GM23248 (cell line): ENCODE measurements at regions not wholly inside any gene's neighbourhood (a gene's known extent, or its start where the extent isn't known, plus 50 kb on each side); places are given as distances from the start of the nearest gene placed in this dataset.

ENCODE experiments used
- DNase-seq: peaks from one replicate; pipeline ENCODE4 v3.0.0-alpha.2; 2015
- H2AFZ ChIP-seq: fragments of 200-600 bp; sonication (generic); 2 replicates; pipeline ENCODE4 v1.6.1; 2016; ENCODE audit warnings: antibody characterized with exemption
- H3F3A ChIP-seq: fragments of 200-600 bp; sonication (generic); 2 replicates; pipeline ENCODE4 v1.6.1; 2016; ENCODE audit warnings: mild to moderate bottlenecking, antibody characterized with exemption, mixed run types; ENCODE audit not compliant: insufficient read depth
- H3K27ac ChIP-seq: fragments of 200-600 bp; sonication (generic); 2 replicates; pipeline ENCODE4 v1.5.1; 2016; ENCODE audit warnings: mild to moderate bottlenecking
- H3K27me3 ChIP-seq: fragments of 200-600 bp; sonication (generic); replicated peaks from 2 replicates; pipeline ENCODE4 v1.6.1; 2016; ENCODE audit warnings: mild to moderate bottlenecking; ENCODE audit not compliant: insufficient read depth
- H3K36me3 ChIP-seq: fragments of 200-600 bp; sonication (generic); 2 replicates; pipeline ENCODE4 v1.6.1; 2016; ENCODE audit warnings: low read depth, mild to moderate bottlenecking
- H3K4me1 ChIP-seq: fragments of 200-600 bp; sonication (generic); 2 replicates; pipeline ENCODE4 v1.6.1; 2016; ENCODE audit warnings: mild to moderate bottlenecking; ENCODE audit not compliant: insufficient read depth
- H3K4me2 ChIP-seq: fragments of 200-600 bp; sonication (generic); one replicate; pipeline ENCODE4 v1.6.1; 2016; ENCODE audit warnings: mild to moderate bottlenecking; ENCODE audit not compliant: unreplicated experiment
- H3K4me3 ChIP-seq: fragments of 200-600 bp; sonication (generic); 2 replicates; pipeline ENCODE4 v1.5.1; 2016; ENCODE audit warnings: mild to moderate bottlenecking
- H3K79me2 ChIP-seq: fragments of 200-600 bp; sonication (generic); 2 replicates; pipeline ENCODE4 v1.6.1; 2016; ENCODE audit warnings: mild to moderate bottlenecking; ENCODE audit not compliant: insufficient read depth
- H3K9ac ChIP-seq: fragments of 200-600 bp; sonication (generic); 2 replicates; pipeline ENCODE4 v1.6.1; 2016; ENCODE audit warnings: mild to moderate bottlenecking
- H3K9me2 ChIP-seq: fragments of 200-600 bp; sonication (generic); 2 replicates; pipeline ENCODE4 v1.6.1; 2016; ENCODE audit warnings: mixed run types, mild to moderate bottlenecking, moderate library complexity; ENCODE audit not compliant: insufficient read depth
- H3K9me3 ChIP-seq: fragments of 200-600 bp; sonication (generic); one replicate; pipeline ENCODE4 v1.6.1; 2017; ENCODE audit warnings: low read depth
- H4K20me1 ChIP-seq: fragments of 200-600 bp; sonication (generic); 2 replicates; pipeline ENCODE4 v1.6.0; 2016; ENCODE audit not compliant: insufficient read depth
- EZH2 ChIP-seq: fragments of 200-600 bp; sonication (generic); IDR thresholded peaks from 2 replicates; pipeline ENCODE4 v1.6.1; 2018; ENCODE audit warnings: antibody characterized with exemption, mild to moderate bottlenecking; ENCODE audit not compliant: insufficient read depth, poor library complexity, severe bottlenecking
- EZH2phosphoT487 ChIP-seq: fragments of 200-600 bp; sonication (generic); IDR thresholded peaks from 2 replicates; pipeline ENCODE4 v1.6.1; 2018; ENCODE audit warnings: antibody characterized with exemption, moderate library complexity, mild to moderate bottlenecking, low read depth; ENCODE audit not compliant: insufficient read depth
- WGBS, 2 experiments: methylation state at CpG; one replicate each; pipeline ENCODE4 v1.1.6; 2015 to 2017; ENCODE audit warnings: low lambda C conversion rate in 2 of 2, low coverage in 1 of 2; ENCODE audit errors: missing lambda C conversion rate in 2 of 2; 5-methylcytosine and 5-hydroxymethylcytosine counted together
- in situ Hi-C: fragments of 300-500 bp; cut with MboI; formaldehyde crosslinking; loops from 2 replicates; pipeline ENCODE4 v1.15.0; 2020

GRCh38 chr2:217357886-217358620 is 498.2 kb upstream of the TNP1 start:
- H3K27me3 ChIP-seq: no peaks in the 10 kb centered on the region
- peaks cover 16% of the 10 kb centered on the region; the same call in 1 of the 2 replicates for H3F3A ChIP-seq
- no peak overlapping the region for H3K27ac ChIP-seq
- DNase-seq: no peak
- H2AFZ ChIP-seq: no peak overlapping the region
- peaks cover 38% of the 10 kb centered on the region for H3K4me1 ChIP-seq
- no peaks in the 10 kb centered on the region for H3K9me3 ChIP-seq
- H3K9ac ChIP-seq: no peak overlapping the region
- in situ Hi-C loops: no loop called here
- H3K4me2 ChIP-seq: no peak overlapping the region
- H3K79me2 ChIP-seq: no peaks in the 10 kb centered on the region
- H3K36me3 ChIP-seq: no peaks in the 10 kb centered on the region
- no peak overlapping the region for H3K4me3 ChIP-seq
- no peaks in the 10 kb centered on the region for H4K20me1 ChIP-seq
- TF ChIP-seq EZH2 (no peak), EZH2phosphoT487 (no peak)
- 91 to 92% methylated on average over 7 to 8 of the region's 8 CpGs for WGBS, 2 experiments
- H3K9me2 ChIP-seq: no peaks in the 10 kb centered on the region

- no peak for TF ChIP-seq EZH2
- 12 to 17% methylated on average over 7 of the region's 7 CpGs for WGBS, 2 experiments
- peak overlapping the region; percentile 74 for H2AFZ ChIP-seq
- peak; percentile 53 for DNase-seq
- in situ Hi-C loops: no loop called here
- no peaks in the 10 kb centered on the region for H4K20me1 ChIP-seq
- peak overlapping the region; percentile 12; the same call in 1 of the 2 replicates for H3K4me3 ChIP-seq
- H3K4me2 ChIP-seq: peak overlapping the region; percentile 57
- peaks cover 16% of the 10 kb centered on the region; the same call in 1 of the 2 replicates for H3F3A ChIP-seq
- H3K27me3 ChIP-seq: no peaks in the 10 kb centered on the region
- H3K4me1 ChIP-seq: peaks cover 30% of the 10 kb centered on the region
- H3K9me2 ChIP-seq: no peaks in the 10 kb centered on the region
- H3K9ac ChIP-seq: no peak overlapping the region
- no peaks in the 10 kb centered on the region for H3K36me3 ChIP-seq
- H3K27ac ChIP-seq: 0 out of 2 replicates have a peak overlapping the region, but pooled peaks have one; percentile 7
- no peaks in the 10 kb centered on the region for H3K9me3 ChIP-seq
- H3K79me2 ChIP-seq: no peaks in the 10 kb centered on the region
These were observed 496.9 kb upstream of the TNP1 start for GRCh38 chr2:217356781-217357180.

DNA sequence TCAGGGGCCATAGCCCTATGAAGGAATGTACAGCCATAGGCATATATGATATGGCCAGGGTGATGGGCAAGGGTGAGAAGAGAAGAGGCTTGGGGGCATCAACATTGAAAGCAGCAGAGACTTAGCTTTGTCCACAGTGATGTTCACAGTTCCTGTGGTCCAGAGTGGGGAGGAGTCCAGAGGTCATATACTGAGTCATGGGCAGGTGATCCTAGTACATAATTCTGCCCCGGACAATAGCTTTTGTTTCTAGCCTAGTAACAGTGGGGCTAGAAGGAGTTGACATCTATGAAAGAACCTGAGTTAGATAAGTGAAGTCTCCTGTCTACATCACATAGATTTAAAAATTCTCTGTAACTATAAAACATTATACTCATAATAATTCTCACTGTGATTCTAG is 496.3 kb upstream of the TNP1 start:
- TF ChIP-seq EZH2phosphoT487 (no peak), EZH2 (no peak)
- H3K27me3 ChIP-seq: no peaks in the 10 kb centered on the region
- peaks cover 24% of the 10 kb centered on the region for H3K4me1 ChIP-seq
- no peak overlapping the region for H3K9ac ChIP-seq
- H3K4me3 ChIP-seq: no peak overlapping the region
- no peak for DNase-seq
- no peaks in the 10 kb centered on the region for H3K79me2 ChIP-seq
- H3K36me3 ChIP-seq: no peaks in the 10 kb centered on the region
- in situ Hi-C loops: no loop called here
- peaks cover 11% of the 10 kb centered on the region; the same call in 1 of the 2 replicates for H3F3A ChIP-seq
- 92 to 94% methylated on average over 1 of the region's 1 CpG for WGBS, 2 experiments
- no peak overlapping the region for H3K27ac ChIP-seq
- no peaks in the 10 kb centered on the region for H3K9me3 ChIP-seq
- H3K9me2 ChIP-seq: no peaks in the 10 kb centered on the region
- no peak overlapping the region for H3K4me2 ChIP-seq
- no peaks in the 10 kb centered on the region for H4K20me1 ChIP-seq
- H2AFZ ChIP-seq: no peak overlapping the region; the same call in 1 of the 2 replicates

GRCh38 chr2:217353591-217353990 is 493.7 kb upstream of the TNP1 start:
- Histone ChIP-seq H3K9ac (no peak overlapping the region), H3K36me3 (no peaks in the 10 kb centered on the region), H3K4me3 (no peak overlapping the region), H3K27ac (no peak overlapping the region), H4K20me1 (no peaks in the 10 kb centered on the region), H2AFZ (no peak overlapping the region), H3K9me2 (no peaks in the 10 kb centered on the region), H3F3A (no peaks in the 10 kb centered on the region), H3K4me1 (peaks cover 12% of the 10 kb centered on the region; the same call in 1 of the 2 replicates), H3K27me3 (no peaks in the 10 kb centered on the region), H3K9me3 (no peaks in the 10 kb centered on the region), H3K79me2 (no peaks in the 10 kb centered on the region), H3K4me2 (no peak overlapping the region)
- TF ChIP-seq EZH2phosphoT487 (no peak), EZH2 (no peak)
- in situ Hi-C loops: no loop called here
- no peak for DNase-seq
- 97 to 99% methylated on average over 4 of the region's 4 CpGs for WGBS, 2 experiments
